GF-D8 (cell line): ENCODE measurements at regions not wholly inside any gene's neighbourhood (a gene's known extent, or its start where the extent isn't known, plus 50 kb on each side); places are given as distances from the start of the nearest gene placed in this dataset.

Experiments used
- DNase-seq: peaks from one replicate; lab custom pipeline; 2025; lab: John Stamatoyannopoulos, UW

- DNase-seq, result no peak
Observed at GRCh38 chr5:2909035-2909434, 157.6 kb upstream of the IRX2 start.

- DNase-seq, result no peak
Observed at GRCh38 chr5:2908086-2908485, 156.6 kb upstream of the IRX2 start.

- no peak for DNase-seq
Observed at GRCh38 chr5:2906302-2907090, 155.0 kb upstream of the IRX2 start.

GRCh38 chr5:2905741-2906140, 154.3 kb upstream of the IRX2 start:
- no peak for DNase-seq

- no peak for DNase-seq
Observed at GRCh38 chr5:2904956-2905355, 153.5 kb upstream of the IRX2 start.

GRCh38 chr5:2904399-2904798, 152.9 kb upstream of the IRX2 start:
- no peak for DNase-seq

GRCh38 chr5:2903451-2904395, 152.2 kb upstream of the IRX2 start:
- DNase-seq, result no peak

- no peak for DNase-seq
Observed at GRCh38 chr5:2902742-2903297, 151.3 kb upstream of the IRX2 start.

GRCh38 chr5:2902186-2902585, 150.7 kb upstream of the IRX2 start:
- no peak for DNase-seq

GRCh38 chr5:2901511-2901910, 150.0 kb upstream of the IRX2 start:
- DNase-seq, result no peak

- no peak for DNase-seq
Observed at GRCh38 chr5:2901096-2901495, 149.6 kb upstream of the IRX2 start.

GRCh38 chr5:2900360-2900759, 148.9 kb upstream of the IRX2 start:
- DNase-seq, result no peak

GRCh38 chr5:2899311-2899710, 147.8 kb upstream of the IRX2 start:
- DNase-seq, result no peak

- no peak for DNase-seq
Observed at GRCh38 chr5:2898661-2899060, 147.2 kb upstream of the IRX2 start.

- no peak for DNase-seq
Observed at GRCh38 chr5:2897276-2897961, 145.9 kb upstream of the IRX2 start.

- no peak for DNase-seq
Observed at GRCh38 chr5:2896371-2897275, 145.1 kb upstream of the IRX2 start.

- no peak for DNase-seq
Observed at GRCh38 chr5:2895876-2896275, 144.4 kb upstream of the IRX2 start.

- DNase-seq, result no peak
Observed at GRCh38 chr5:2895196-2895595, 143.7 kb upstream of the IRX2 start.

GRCh38 chr5:2894736-2895135, 143.3 kb upstream of the IRX2 start:
- DNase-seq, result no peak

- DNase-seq, result no peak
Observed at GRCh38 chr5:2894316-2894715, 142.8 kb upstream of the IRX2 start.

GRCh38 chr5:2892466-2893000, 141.1 kb upstream of the IRX2 start:
- no peak for DNase-seq
